Hepatic stellate cell (primary cell): ENCODE measurements at regions not wholly inside any gene's neighbourhood (a gene's known extent, or its start where the extent isn't known, plus 50 kb on each side); places are given as distances from the start of the nearest gene placed in this dataset.

Experiments used
- DNase-seq: peaks from one replicate; pipeline ENCODE4 v3.0.0; 2011; ENCODE audit warnings: low spot score

GRCh38 chr2:67340133-67341011, 56.8 kb upstream of the ETAA1 start:
- no peak for DNase-seq

GRCh38 chr2:67341012-67341318, 56.2 kb upstream of the ETAA1 start:
- DNase-seq = no peak

- DNase-seq = no peak
These were observed 55.8 kb upstream of the ETAA1 start for GRCh38 chr2:67341336-67341735.

- DNase-seq = no peak
These were observed 54.7 kb upstream of the ETAA1 start for GRCh38 chr2:67342394-67342793.

GRCh38 chr2:67346718-67347407, 50.3 kb upstream of the ETAA1 start:
- DNase-seq = no peak
